SK-N-SH treated with all-trans-retinoic acid at 6 μM for 48 hours (cell line): ENCODE measurements at regions not wholly inside any gene's neighbourhood (a gene's known extent, or its start where the extent isn't known, plus 50 kb on each side); places are given as distances from the start of the nearest gene placed in this dataset.

Experiments used
- ZFP3 ChIP-seq: fragments of 250-450 bp; sonication (Bioruptor Pico); IDR thresholded peaks from 2 replicates; pipeline ENCODE4 v1.5.0; 2020; ENCODE audit warnings: mild to moderate bottlenecking, moderate library complexity
- ZNF565 ChIP-seq: fragments of 450-650 bp; formaldehyde crosslinking; conservative IDR thresholded peaks from 2 replicates; pipeline ENCODE4 v1.5.0; 2020; ENCODE audit warnings: low read depth, mild to moderate bottlenecking, moderate library complexity

DNA sequence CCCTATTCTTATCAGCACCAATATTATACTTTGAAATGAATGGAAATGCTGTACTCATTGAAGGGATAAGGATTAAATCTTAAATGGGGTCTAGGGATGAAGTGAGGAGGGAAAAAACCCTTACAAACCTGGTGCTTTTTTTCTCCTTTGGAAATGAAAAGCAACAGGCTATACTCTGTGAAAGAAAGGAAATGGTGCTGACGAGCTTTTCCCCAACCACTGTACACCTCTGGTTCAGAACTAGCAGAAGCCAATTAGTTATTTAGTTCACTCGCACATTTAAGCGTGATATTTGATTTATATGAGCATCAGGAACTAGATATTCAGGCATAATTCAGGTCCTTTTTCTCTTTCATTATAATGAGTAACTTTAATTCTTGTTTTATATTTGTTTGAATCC, 74.5 kb upstream of the S1PR1 start:
- TF ChIP-seq ZFP3 (no peak), ZNF565 (CRISPR knock-in tag) (no peak)
